HepG2 (cell line): ENCODE measurements at regions not wholly inside any gene's neighbourhood (a gene's known extent, or its start where the extent isn't known, plus 50 kb on each side); places are given as distances from the start of the nearest gene placed in this dataset.
"Not testable (repeated sequence)": the region's sequence is repeated elsewhere in the genome, so short reads cannot be mapped to it uniquely, and the experiment has no call there.

ENCODE experiments used
- GLI4 ChIP-seq: sonication (generic); formaldehyde crosslinking; IDR thresholded peaks from 2 replicates; pipeline ENCODE4 v1.5.1; 2020; ENCODE audit warnings: missing genetic modification reagents, mild to moderate bottlenecking, moderate library complexity, borderline replicate concordance
- SNAI1 ChIP-seq: sonication (generic); formaldehyde crosslinking; IDR thresholded peaks from 2 replicates; pipeline ENCODE4 v1.5.0; 2020; ENCODE audit warnings: mild to moderate bottlenecking, missing genetic modification reagents, borderline replicate concordance

GRCh38 chr15:30261432-30262141, 126.7 kb downstream of the GOLGA8T start:
- TF ChIP-seq SNAI1; GLI4 (CRISPR knock-in tag): not testable (repeated sequence)
